ENCODE measurements at regions not wholly inside any gene's neighbourhood (a gene's known extent, or its start where the extent isn't known, plus 50 kb on each side); places are given as distances from the start of the nearest gene placed in this dataset.

- no peak for DNase-seq (ENCODE audit: low spot score)
- TF ChIP-seq, protein P1, sequence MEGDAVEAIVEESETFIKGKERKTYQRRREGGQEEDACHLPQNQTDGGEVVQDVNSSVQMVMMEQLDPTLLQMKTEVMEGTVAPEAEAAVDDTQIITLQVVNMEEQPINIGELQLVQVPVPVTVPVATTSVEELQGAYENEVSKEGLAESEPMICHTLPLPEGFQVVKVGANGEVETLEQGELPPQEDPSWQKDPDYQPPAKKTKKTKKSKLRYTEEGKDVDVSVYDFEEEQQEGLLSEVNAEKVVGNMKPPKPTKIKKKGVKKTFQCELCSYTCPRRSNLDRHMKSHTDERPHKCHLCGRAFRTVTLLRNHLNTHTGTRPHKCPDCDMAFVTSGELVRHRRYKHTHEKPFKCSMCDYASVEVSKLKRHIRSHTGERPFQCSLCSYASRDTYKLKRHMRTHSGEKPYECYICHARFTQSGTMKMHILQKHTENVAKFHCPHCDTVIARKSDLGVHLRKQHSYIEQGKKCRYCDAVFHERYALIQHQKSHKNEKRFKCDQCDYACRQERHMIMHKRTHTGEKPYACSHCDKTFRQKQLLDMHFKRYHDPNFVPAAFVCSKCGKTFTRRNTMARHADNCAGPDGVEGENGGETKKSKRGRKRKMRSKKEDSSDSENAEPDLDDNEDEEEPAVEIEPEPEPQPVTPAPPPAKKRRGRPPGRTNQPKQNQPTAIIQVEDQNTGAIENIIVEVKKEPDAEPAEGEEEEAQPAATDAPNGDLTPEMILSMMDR (IDR thresholded peaks at IDR 0.05; ENCODE audit: extremely low read depth, insufficient read depth, missing control alignments), result no peak
- in situ Hi-C loops (cut with MboI; ENCODE audit: low pct_unique_long_range_greater_than_20kb, low sequenced_read_pairs, unreplicated experiment), result no loop called here
Observed at GRCh38 chr12:132384916-132385774, 55.8 kb upstream of the GALNT9 start.

- TF ChIP-seq, protein P1 (IDR thresholded peaks at IDR 0.05; ENCODE audit: extremely low read depth, insufficient read depth, missing control alignments), result no peak
- DNase-seq (ENCODE audit: low spot score), result no peak
- in situ Hi-C loops (cut with MboI; ENCODE audit: low pct_unique_long_range_greater_than_20kb, low sequenced_read_pairs, unreplicated experiment), result no loop called here
Observed at GRCh38 chr12:132380641-132381040, 51.3 kb upstream of the GALNT9 start.

- in situ Hi-C loops (cut with MboI; ENCODE audit: low pct_unique_long_range_greater_than_20kb, low sequenced_read_pairs, unreplicated experiment), result no loop called here
- no peak for DNase-seq (ENCODE audit: low spot score)
Observed at GRCh38 chr12:132379996-132380395, 50.6 kb upstream of the GALNT9 start.

GRCh38 chr12:132379576-132379975, 50.2 kb upstream of the GALNT9 start:
- no peak for DNase-seq (ENCODE audit: low spot score)
- TF ChIP-seq, protein P1 (IDR thresholded peaks at IDR 0.05; ENCODE audit: extremely low read depth, insufficient read depth, missing control alignments), result no peak
- in situ Hi-C loops (cut with MboI; ENCODE audit: low pct_unique_long_range_greater_than_20kb, low sequenced_read_pairs, unreplicated experiment), result no loop called here

More at GRCh38 chr12:132379996-132380395, 50.6 kb upstream of the GALNT9 start:
- TF ChIP-seq, protein P1 (IDR thresholded peaks at IDR 0.05; ENCODE audit: extremely low read depth, insufficient read depth, missing control alignments), result no peak
